Inflammatory macrophage treated with lipopolysaccharide for 4 hours (primary cell): ENCODE measurements at regions not wholly inside any gene's neighbourhood (a gene's known extent, or its start where the extent isn't known, plus 50 kb on each side); places are given as distances from the start of the nearest gene placed in this dataset.

Experiments
- DNase-seq: peaks from one replicate; pipeline ENCODE4 v3.0.0-alpha.2; 2020

DNA sequence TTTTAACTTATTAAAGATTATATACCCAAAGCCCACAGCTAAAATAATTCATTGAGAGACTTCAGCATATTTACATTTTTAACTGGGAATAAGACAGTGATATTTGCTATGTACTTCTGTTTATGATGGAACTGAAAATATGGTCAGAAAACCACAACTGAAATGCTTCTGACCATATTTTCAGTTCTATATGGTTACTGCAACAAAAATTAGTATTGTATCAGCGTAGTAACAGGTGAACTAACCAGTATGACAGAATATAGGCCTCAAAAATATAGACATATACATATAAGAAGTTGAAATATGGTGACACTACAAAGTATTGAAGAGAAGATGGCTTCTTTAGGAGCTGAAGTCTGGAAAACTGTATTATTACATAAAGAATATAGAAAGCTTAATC lies 857.4 kb downstream of the OLFM4 start:
- no peak for DNase-seq

GRCh38 chr13:53890696-53891095 lies 862.1 kb downstream of the OLFM4 start:
- DNase-seq, result no peak

GRCh38 chr13:53901593-53901992 lies 873.0 kb downstream of the OLFM4 start:
- DNase-seq, result no peak

DNA sequence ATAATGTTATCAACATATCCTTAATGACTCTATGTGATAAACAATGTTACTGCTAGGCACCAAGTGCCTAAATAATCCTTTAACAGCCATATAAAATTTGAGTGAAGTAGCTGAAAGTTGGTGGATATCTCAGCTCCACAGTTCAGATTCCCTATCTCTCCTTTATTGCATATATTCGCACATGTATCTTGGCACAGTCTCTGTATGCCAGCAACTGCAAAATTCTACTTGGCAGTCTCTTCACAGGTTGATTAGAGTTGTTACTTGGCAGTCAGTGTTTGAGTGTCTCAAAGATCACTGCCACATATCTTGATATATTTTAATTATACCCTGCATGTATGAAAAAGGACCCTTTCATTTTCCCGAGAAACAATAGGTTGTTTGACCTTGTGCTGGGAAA lies 879.3 kb downstream of the OLFM4 start:
- DNase-seq, result no peak

GRCh38 chr13:53920916-53921315 lies 892.3 kb downstream of the OLFM4 start:
- DNase-seq, result no peak

- no peak for DNase-seq
Observed at GRCh38 chr13:53921473-53921872, 892.9 kb downstream of the OLFM4 start.

- no peak for DNase-seq
Observed at GRCh38 chr13:53941588-53942190, 913.1 kb downstream of the OLFM4 start.

GRCh38 chr13:53946500-53946899 lies 917.9 kb downstream of the OLFM4 start:
- no peak for DNase-seq

DNA sequence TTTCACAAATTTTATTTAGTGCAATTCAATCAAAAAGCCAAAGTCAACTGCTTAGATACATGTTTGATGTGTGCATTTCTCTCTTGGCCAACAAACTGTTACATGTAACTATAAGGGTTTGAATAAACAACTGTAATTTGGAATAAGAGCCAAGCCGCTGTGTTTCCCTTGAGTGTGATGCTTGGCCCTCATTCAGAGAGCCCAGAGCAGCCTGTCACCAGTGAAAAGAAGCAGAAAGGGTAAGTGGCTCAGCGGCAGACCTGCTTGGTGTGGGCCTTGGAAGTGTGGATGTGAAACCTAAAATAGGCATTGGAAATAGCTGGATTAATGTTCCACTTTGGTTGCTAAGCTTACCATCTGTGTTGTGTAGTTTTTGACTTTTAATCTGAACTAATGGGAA lies 924.6 kb downstream of the OLFM4 start:
- no peak for DNase-seq
